ENCODE measurements at regions not wholly inside any gene's neighbourhood (a gene's known extent, or its start where the extent isn't known, plus 50 kb on each side); places are given as distances from the start of the nearest gene placed in this dataset.

- Histone ChIP-seq H3F3A (ENCODE audit: low read depth) (no peaks in the 10 kb centered on the region), H3K4me1 (ENCODE audit: insufficient read depth, low read length, poor library complexity, severe bottlenecking) (no peaks in the 10 kb centered on the region), H3K27me3 (ENCODE audit: insufficient read depth, low read length, poor library complexity, severe bottlenecking) (no peaks in the 10 kb centered on the region), H3K4me3 (ENCODE audit: low read length, poor library complexity, severe bottlenecking) (no peak overlapping the region), H3K79me2 (ENCODE audit: insufficient read depth, low read length) (no peaks in the 10 kb centered on the region), H3K36me3 (ENCODE audit: insufficient read depth, low read length) (no peaks in the 10 kb centered on the region), H3K9ac (ENCODE audit: low read depth, low read length, poor library complexity, severe bottlenecking) (no peak overlapping the region), H2AFZ (ENCODE audit: low read length) (no peak overlapping the region), H3K9me2 (replicated peaks; ENCODE audit: low read depth, low read length) (no peaks in the 10 kb centered on the region), H3K4me2 (ENCODE audit: low read depth, low read length, poor library complexity, severe bottlenecking) (no peak overlapping the region), H4K20me1 (ENCODE audit: insufficient read depth, low read length, poor library complexity, severe bottlenecking) (no peaks in the 10 kb centered on the region), H3K9me3 (ENCODE audit: insufficient read depth, low read depth, low read length) (peaks cover under 1% of the 10 kb centered on the region; the same call in 1 of the 2 replicates)
- TF ChIP-seq CTCF (conservative IDR thresholded peaks at IDR 0.05; ENCODE audit: low read length) (no peak), EZH2phosphoT487 (IDR thresholded peaks at IDR 0.05; ENCODE audit: borderline replicate concordance) (no peak)
Observed at GRCh38 chr22:48745842-48746788, 1081.6 kb downstream of the BRD1 start.

GRCh38 chr22:48744967-48745841 lies 1082.5 kb downstream of the BRD1 start:
- TF ChIP-seq CTCF (conservative IDR thresholded peaks at IDR 0.05; ENCODE audit: low read length) (no peak), EZH2phosphoT487 (IDR thresholded peaks at IDR 0.05; ENCODE audit: borderline replicate concordance) (no peak)
- no peaks in the 10 kb centered on the region for H3K36me3 ChIP-seq (ENCODE audit: insufficient read depth, low read length)
- H3K9ac ChIP-seq (ENCODE audit: low read depth, low read length, poor library complexity, severe bottlenecking) = no peak overlapping the region
- peaks cover 4% of the 10 kb centered on the region; the same call in 1 of the 2 replicates for H3K9me3 ChIP-seq (ENCODE audit: insufficient read depth, low read depth, low read length)
- no peak overlapping the region for H3K4me3 ChIP-seq (ENCODE audit: low read length, poor library complexity, severe bottlenecking)
- no peaks in the 10 kb centered on the region for H3K9me2 ChIP-seq (replicated peaks; ENCODE audit: low read depth, low read length)
- no peaks in the 10 kb centered on the region for H3K79me2 ChIP-seq (ENCODE audit: insufficient read depth, low read length)
- H2AFZ ChIP-seq (ENCODE audit: low read length) = no peak overlapping the region
- H3K4me2 ChIP-seq (ENCODE audit: low read depth, low read length, poor library complexity, severe bottlenecking) = no peak overlapping the region
- H4K20me1 ChIP-seq (ENCODE audit: insufficient read depth, low read length, poor library complexity, severe bottlenecking) = no peaks in the 10 kb centered on the region
- no peaks in the 10 kb centered on the region for H3K27me3 ChIP-seq (ENCODE audit: insufficient read depth, low read length, poor library complexity, severe bottlenecking)
- H3K4me1 ChIP-seq (ENCODE audit: insufficient read depth, low read length, poor library complexity, severe bottlenecking) = no peaks in the 10 kb centered on the region
- H3F3A ChIP-seq (ENCODE audit: low read depth) = no peaks in the 10 kb centered on the region

- Histone ChIP-seq H3K36me3 (ENCODE audit: insufficient read depth, low read length) (no peaks in the 10 kb centered on the region), H4K20me1 (ENCODE audit: insufficient read depth, low read length, poor library complexity, severe bottlenecking) (no peaks in the 10 kb centered on the region), H3K79me2 (ENCODE audit: insufficient read depth, low read length) (no peaks in the 10 kb centered on the region), H3K9me3 (ENCODE audit: insufficient read depth, low read depth, low read length) (peaks cover 4% of the 10 kb centered on the region; the same call in 1 of the 2 replicates), H3K9ac (ENCODE audit: low read depth, low read length, poor library complexity, severe bottlenecking) (no peak overlapping the region), H3K4me2 (ENCODE audit: low read depth, low read length, poor library complexity, severe bottlenecking) (no peak overlapping the region), H3K27me3 (ENCODE audit: insufficient read depth, low read length, poor library complexity, severe bottlenecking) (no peaks in the 10 kb centered on the region), H3K4me3 (ENCODE audit: low read length, poor library complexity, severe bottlenecking) (no peak overlapping the region), H3F3A (ENCODE audit: low read depth) (no peaks in the 10 kb centered on the region), H2AFZ (ENCODE audit: low read length) (no peak overlapping the region), H3K9me2 (replicated peaks; ENCODE audit: low read depth, low read length) (no peaks in the 10 kb centered on the region), H3K4me1 (ENCODE audit: insufficient read depth, low read length, poor library complexity, severe bottlenecking) (no peaks in the 10 kb centered on the region)
- no peak for TF ChIP-seq EZH2phosphoT487 (IDR thresholded peaks at IDR 0.05; ENCODE audit: borderline replicate concordance)
- no peak for TF ChIP-seq CTCF (conservative IDR thresholded peaks at IDR 0.05; ENCODE audit: low read length)
Observed at GRCh38 chr22:48744283-48744641, 1083.4 kb downstream of the BRD1 start.
